Body of pancreas (tissue), 4 donors: ENCODE measurements at regions not wholly inside any gene's neighbourhood (a gene's known extent, or its start where the extent isn't known, plus 50 kb on each side); places are given as distances from the start of the nearest gene placed in this dataset.

Experiments used
- POLR2A ChIP-seq, 3 donors: fragments of 450-650 bp; IDR thresholded peaks; one replicate each; pipeline ENCODE4 v1.6.1; 2016; ENCODE audit warnings: antibody characterized with exemption in 3 of 3, mild to moderate bottlenecking in 2 of 3
- TF ChIP-seq, protein P1 (sequence below), 7 experiments: fragments of 450-650 bp in 4 of 7; fragments of 200-600 bp in 3 of 7; sonication (generic) in 3 of 7; IDR thresholded peaks; one replicate each; pipeline ENCODE4 v1.5.1; 2016 to 2019; ENCODE audit warnings: antibody characterized with exemption in 7 of 7

DNA sequence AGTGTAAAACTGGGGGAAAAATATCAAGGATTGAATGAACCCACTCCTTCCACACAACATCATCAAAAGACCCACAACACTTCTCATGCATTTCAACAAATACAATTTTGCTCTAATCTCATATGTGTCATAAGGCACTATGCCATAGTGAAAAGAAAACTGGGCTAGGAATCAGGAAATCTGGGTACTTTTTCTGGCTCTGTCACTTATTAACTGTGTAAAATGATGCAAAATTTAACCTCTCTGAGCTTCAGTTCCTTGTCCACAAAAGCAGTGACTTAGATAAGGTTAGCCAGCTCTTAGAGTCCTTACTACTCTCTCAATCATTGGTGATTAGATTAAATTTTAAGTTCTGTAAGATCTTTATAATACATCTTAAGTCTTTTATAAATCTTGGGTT is 250.5 kb upstream of the SOX5 start:
- TF ChIP-seq, protein P1, sequence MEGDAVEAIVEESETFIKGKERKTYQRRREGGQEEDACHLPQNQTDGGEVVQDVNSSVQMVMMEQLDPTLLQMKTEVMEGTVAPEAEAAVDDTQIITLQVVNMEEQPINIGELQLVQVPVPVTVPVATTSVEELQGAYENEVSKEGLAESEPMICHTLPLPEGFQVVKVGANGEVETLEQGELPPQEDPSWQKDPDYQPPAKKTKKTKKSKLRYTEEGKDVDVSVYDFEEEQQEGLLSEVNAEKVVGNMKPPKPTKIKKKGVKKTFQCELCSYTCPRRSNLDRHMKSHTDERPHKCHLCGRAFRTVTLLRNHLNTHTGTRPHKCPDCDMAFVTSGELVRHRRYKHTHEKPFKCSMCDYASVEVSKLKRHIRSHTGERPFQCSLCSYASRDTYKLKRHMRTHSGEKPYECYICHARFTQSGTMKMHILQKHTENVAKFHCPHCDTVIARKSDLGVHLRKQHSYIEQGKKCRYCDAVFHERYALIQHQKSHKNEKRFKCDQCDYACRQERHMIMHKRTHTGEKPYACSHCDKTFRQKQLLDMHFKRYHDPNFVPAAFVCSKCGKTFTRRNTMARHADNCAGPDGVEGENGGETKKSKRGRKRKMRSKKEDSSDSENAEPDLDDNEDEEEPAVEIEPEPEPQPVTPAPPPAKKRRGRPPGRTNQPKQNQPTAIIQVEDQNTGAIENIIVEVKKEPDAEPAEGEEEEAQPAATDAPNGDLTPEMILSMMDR (IDR thresholded peaks at IDR 0.05): no peak
- no peak for TF ChIP-seq POLR2A (IDR thresholded peaks at IDR 0.05)
